Fibroblast of pulmonary artery (primary cell): ENCODE measurements at regions not wholly inside any gene's neighbourhood (a gene's known extent, or its start where the extent isn't known, plus 50 kb on each side); places are given as distances from the start of the nearest gene placed in this dataset.

Source experiments
- DNase-seq: peaks from one replicate; pipeline ENCODE4 v3.0.0-alpha.2; 2010; ENCODE audit warnings: low read depth
- H3K4me3 ChIP-seq: replicated peaks from 2 replicates; pipeline ENCODE4 v1.5.1; 2011; ENCODE audit warnings: low read depth, mild to moderate bottlenecking, control low read depth, low read length, moderate library complexity
- CTCF ChIP-seq: IDR thresholded peaks from 2 replicates; pipeline ENCODE4 v1.5.1; 2011; ENCODE audit warnings: mild to moderate bottlenecking, control low read depth, low read length, inconsistent platforms; ENCODE audit errors: missing control alignments

- TF ChIP-seq CTCF = no peak
- no peak overlapping the region for H3K4me3 ChIP-seq
- DNase-seq = no peak
Measured at GRCh38 chr15:70556151-70556741, 207.1 kb downstream of the UACA start.

GRCh38 chr15:70555713-70556112 is 207.6 kb downstream of the UACA start:
- no peak for TF ChIP-seq CTCF
- DNase-seq = no peak
- H3K4me3 ChIP-seq = no peak overlapping the region

DNA sequence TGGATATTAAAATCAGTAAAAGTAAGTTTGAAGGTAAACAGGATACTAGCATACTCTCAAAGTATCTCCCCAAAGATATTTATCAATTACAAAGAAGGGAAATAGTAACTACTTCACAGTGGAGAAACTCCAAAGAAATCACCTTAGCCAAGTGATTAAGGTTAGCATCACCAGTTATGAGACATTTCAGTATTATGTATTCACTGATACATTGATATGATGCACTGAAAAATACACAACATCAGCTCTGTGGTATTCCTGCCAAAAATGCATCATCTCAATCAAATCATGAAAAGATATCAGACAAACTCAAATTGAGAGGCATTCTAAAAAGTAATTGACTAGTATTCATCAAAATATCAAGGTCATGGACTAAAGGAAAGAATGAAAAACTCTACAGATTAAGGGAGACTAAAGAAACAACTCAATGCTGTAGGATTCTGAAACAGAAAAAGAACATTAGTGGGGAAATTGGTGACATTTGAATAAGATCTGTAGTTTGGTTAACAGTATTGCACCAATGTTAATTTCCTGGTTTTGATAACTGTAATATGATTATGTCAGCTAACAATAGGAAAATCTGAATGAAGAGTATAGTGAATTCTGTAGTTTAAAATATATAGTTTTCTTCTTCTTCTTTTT is 215.4 kb downstream of the UACA start:
- DNase-seq = no peak
- no peak overlapping the region for H3K4me3 ChIP-seq
- TF ChIP-seq CTCF = no peak

- no peak overlapping the region for H3K4me3 ChIP-seq
- no peak for TF ChIP-seq CTCF
- DNase-seq = no peak
Measured at GRCh38 chr15:70545526-70545925, 217.8 kb downstream of the UACA start.

- no peak for DNase-seq
- TF ChIP-seq CTCF = no peak
- no peak overlapping the region for H3K4me3 ChIP-seq
Measured at GRCh38 chr15:70541511-70541910, 221.8 kb downstream of the UACA start.

DNA sequence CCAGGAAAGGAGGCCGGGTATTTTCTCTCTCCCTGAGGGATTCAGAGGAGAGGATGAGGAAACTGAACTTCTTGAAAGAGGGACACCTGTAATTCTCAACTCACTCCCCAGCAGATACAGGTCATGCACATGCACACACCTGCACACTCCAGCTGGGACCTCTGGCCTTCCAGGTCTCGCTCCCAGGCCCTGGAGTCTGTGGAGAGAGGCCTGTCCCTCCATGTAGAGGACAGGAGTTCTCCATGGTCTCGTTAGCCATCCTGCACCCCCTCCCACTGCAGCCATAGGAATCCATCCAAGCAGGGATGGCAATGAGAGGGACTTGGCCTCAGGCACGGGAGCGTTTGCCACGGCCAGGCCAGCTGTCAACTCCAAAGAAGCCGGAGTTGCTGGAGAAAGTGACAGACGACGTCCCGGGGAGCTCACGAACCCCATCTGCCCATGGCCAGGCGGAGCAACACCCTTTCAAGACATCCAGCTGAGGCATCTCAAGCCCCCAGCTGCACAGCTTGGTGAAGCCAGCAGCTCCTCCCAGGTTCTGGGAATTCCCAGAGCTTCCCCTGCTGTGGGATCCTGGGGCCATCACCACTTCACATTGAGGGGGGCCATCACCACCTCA is 223.3 kb downstream of the UACA start:
- no peak for DNase-seq
- no peak overlapping the region for H3K4me3 ChIP-seq
- no peak for TF ChIP-seq CTCF

- TF ChIP-seq CTCF = no peak
- no peak for DNase-seq
- no peak overlapping the region for H3K4me3 ChIP-seq
Measured at GRCh38 chr15:70539409-70539808, 223.9 kb downstream of the UACA start.
